ENCODE measurements at regions not wholly inside any gene's neighbourhood (a gene's known extent, or its start where the extent isn't known, plus 50 kb on each side); places are given as distances from the start of the nearest gene placed in this dataset.

GRCh38 chr22:19625331-19626041, 88.8 kb upstream of the SEPTIN5 start:
- no peak for DNase-seq

- no peak for DNase-seq
Observed at GRCh38 chr22:19626042-19626587, 88.2 kb upstream of the SEPTIN5 start.

GRCh38 chr22:19626666-19627065, 87.6 kb upstream of the SEPTIN5 start:
- DNase-seq: no peak

- no peak for DNase-seq
Observed at GRCh38 chr22:19628038-19628776, 86.1 kb upstream of the SEPTIN5 start.

GRCh38 chr22:19629331-19629719, 85.0 kb upstream of the SEPTIN5 start:
- no peak for DNase-seq

- DNase-seq: peak; percentile 86
Observed at GRCh38 chr22:19629720-19630419, 84.4 kb upstream of the SEPTIN5 start.

- DNase-seq: no peak
Observed at GRCh38 chr22:19630614-19631013, 83.7 kb upstream of the SEPTIN5 start.

GRCh38 chr22:19631899-19632667, 82.2 kb upstream of the SEPTIN5 start:
- no peak for DNase-seq

GRCh38 chr22:19632668-19633148, 81.6 kb upstream of the SEPTIN5 start:
- no peak for DNase-seq

- no peak for DNase-seq
Observed at GRCh38 chr22:19634226-19634975, 79.9 kb upstream of the SEPTIN5 start.

- no peak for DNase-seq
Observed at GRCh38 chr22:19635644-19636043, 78.7 kb upstream of the SEPTIN5 start.

- no peak for DNase-seq
Observed at GRCh38 chr22:19636696-19637407, 77.5 kb upstream of the SEPTIN5 start.

GRCh38 chr22:19637408-19638281, 76.7 kb upstream of the SEPTIN5 start:
- no peak for DNase-seq

- no peak for DNase-seq
Observed at GRCh38 chr22:19638282-19639015, 75.9 kb upstream of the SEPTIN5 start.

GRCh38 chr22:19639610-19640135, 74.6 kb upstream of the SEPTIN5 start:
- no peak for DNase-seq

GRCh38 chr22:19640306-19640705, 74.0 kb upstream of the SEPTIN5 start:
- no peak for DNase-seq

- no peak for DNase-seq
Observed at GRCh38 chr22:19641254-19641982, 72.9 kb upstream of the SEPTIN5 start.

GRCh38 chr22:19641983-19642451, 72.3 kb upstream of the SEPTIN5 start:
- DNase-seq: no peak
